Glomerular visceral epithelial cell (primary cell): ENCODE measurements at regions not wholly inside any gene's neighbourhood (a gene's known extent, or its start where the extent isn't known, plus 50 kb on each side); places are given as distances from the start of the nearest gene placed in this dataset.
"Not testable (repeated sequence)": the region's sequence is repeated elsewhere in the genome, so short reads cannot be mapped to it uniquely, and the experiment has no call there.

Experiments used
- DNase-seq: peaks from one replicate; pipeline ENCODE4 v3.0.0-alpha.2; 2016; ENCODE audit errors: extremely low spot score

DNA sequence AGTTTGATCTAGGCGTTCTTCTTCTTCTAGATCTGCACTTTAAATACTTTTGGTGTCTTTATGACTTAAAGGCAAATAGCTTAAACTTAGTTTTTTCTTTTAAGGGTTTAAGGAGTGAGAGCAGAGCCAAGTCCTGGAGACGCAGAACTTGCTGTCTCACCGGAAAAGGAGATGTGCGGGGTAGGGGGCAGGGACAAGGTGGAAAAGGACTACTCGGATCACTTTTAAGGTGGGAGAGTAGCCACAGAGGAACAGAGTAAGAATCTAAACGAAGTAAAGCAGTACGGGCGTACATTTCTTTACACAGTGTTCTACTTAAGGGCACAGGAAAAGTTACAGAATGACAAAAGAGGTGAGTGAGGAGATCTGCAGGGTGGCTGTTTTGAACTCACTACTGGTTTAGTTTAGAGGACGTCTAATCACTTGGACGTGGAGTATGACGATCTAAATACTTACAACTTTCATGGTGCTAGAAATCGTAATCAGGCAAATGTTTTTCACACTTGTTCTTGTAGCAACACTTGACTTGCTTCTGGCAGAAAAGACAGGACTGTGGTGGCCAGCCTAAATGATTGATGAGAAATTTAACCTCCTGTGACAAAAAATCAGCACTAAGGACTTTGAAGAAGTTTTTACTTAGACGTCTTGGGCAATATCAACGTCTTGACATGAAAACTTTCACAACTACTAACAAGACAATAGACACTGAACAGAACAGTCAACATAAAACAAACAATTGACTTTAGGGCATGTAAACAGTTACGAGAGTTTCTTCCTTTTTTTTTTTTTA, 127.0 kb downstream of the ART5 start:
- DNase-seq: not testable (repeated sequence)

DNA sequence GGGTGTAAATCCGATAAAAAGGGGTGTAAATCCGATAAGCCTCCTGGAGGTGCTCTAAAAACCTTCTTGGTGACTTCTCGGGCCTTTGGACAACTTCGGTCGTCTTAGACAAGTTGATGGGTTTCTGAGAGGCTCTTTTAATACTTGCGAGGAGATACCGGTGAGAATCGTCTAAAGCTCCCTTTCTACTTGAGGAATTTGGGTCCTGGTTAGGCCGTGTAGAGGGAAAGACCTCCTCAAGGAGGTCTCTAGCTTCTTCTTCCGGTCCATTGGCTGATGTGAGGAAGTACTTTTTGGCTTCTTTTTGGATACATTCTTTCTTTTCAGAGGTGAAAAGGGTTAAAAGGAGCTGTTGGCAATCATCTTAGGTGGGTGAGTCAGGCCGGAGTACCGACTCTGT, 128.5 kb downstream of the ART5 start:
- DNase-seq: not testable (repeated sequence)

DNA sequence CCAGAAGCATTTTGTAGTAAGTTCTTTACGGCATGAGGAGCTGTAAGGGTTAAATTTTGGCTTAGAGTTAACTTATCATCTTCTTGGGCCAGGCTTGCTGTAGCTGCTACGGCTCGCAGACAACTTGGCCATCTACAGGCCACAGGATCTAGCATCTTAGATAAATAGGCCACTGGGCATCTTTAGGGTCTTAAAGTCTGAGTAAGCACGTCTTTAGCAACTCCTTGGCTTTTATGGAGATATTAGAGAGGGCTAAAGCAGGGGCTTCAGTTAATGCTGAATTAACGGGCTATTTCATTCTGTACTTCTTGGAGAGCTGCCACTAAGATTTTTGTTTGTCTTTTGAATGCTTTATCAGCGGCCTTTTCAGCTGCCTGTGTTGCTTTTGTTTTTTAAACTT, 129.0 kb downstream of the ART5 start:
- not testable (repeated sequence) for DNase-seq

DNA sequence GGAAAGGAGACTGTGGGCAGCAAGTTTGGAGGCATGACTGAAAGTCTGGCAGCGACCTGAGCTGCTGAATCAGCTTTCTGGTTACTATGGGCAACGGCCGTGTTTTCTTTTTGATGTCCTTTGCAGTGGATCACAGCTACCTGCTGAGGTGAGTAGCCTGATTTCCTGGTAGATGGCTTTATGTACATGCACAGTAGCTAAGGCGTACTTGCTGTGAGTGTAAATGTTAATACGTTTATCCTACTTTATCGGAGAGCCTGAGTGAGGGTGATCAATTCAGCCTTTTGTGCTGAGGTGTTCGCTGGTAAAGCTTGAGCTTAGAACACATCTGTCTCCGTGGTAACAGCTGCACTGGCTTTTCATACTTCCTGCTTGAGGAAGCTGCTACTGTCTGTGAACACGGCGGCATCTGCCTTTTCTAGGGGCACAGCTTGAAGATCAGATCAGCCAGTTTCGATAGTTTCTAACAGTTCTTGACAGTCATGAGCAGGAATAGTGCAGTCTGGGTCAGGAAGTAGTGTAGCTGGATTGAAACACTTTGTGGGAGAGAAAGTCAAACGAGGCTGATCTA, 129.6 kb downstream of the ART5 start:
- peak; percentile 17 for DNase-seq

DNA sequence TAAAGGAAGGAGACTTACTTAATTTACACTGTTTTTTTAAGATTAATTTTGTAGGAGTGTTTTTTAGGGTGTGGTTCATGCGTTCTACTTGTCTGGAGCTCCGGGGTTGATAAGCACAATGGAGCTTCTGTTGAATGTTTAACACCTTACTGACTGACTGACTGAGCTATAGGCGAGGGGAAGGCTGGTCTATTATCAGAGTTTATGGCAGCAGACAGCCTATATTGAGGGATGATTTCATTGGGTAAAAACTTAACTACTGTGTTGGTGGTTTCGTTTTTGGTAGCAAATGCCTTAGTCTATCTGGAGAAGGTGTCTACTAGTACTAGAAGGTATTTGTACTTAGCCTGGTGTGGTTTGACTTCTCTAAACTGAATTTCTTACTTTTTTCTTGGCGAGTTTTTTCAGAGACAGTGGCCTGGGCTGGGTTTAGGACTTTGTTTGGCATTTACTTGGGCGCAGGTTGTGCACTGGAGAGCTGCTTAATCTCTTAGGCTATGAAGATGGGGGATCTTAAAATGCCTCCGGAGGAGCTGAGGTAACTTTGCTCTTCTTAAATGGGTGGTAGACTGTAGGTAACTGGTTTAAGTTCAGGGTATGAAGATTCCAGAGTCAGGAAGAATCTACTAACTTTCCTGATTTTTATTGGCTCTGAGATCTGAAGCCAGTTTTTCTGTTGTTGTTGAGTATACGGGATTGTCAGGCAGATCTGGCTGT, 130.2 kb downstream of the ART5 start:
- DNase-seq: peak; percentile 2

DNA sequence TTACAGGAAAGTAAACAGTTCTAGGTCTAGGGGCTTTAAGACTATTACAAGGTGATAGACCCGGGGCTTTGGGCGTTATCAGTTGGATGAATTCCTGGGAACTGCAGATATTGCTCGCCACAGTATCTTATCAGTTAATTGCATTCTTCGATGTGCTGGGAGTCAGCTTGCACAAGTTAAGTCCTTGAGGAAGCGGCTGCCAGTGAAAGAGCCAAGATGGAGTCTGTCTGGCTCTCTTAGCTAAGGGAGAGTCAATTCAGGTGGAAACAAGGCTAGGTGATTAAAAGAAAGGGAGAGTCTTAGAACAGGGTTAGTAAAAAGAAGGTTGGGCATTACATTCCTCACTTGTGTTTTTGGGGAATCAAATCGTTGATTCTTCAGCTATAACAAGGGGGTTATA, 130.6 kb upstream of the ZNF195 start:
- DNase-seq: not testable (repeated sequence)

DNA sequence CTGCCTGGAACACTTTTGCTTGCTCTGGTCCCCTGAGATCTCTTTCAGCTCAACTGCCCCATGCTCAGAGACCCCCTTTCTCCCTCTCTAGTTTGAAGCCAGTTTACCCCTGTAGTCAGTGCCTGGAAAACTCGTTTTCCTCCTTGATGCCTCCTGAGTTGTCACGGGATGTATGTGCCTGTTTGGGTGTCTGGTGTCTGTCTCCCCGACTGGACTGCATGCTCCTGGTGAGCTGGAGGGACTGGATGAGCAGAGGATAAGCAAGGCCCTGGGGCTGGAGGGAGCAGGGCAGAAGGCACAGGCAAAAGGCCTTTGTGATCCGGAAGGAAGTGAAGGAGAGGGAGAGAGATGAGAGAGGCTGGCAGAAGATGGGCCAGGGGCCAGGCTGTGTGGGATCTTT, 120.3 kb upstream of the ZNF195 start:
- DNase-seq: not testable (repeated sequence)

DNA sequence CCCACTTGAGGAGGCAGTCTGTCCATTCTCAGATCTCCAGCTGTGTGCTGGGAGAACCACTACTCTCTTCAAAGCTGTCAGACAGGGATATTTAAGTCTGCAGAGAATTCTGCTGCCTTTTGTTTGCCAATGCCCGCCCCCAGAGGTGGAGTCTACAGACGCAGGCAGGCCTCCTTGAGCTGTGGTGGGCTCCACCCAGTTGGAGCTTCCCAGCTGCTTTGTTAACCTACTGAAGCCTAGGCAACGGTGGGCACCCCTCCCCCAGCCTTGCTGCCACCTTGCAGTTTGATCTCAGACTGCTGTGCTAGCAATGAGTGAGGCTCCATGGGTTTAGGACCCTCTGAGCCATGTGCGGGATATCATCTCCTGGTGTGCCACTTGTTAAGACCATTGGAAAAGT, 119.4 kb upstream of the ZNF195 start:
- DNase-seq: not testable (repeated sequence)

DNA sequence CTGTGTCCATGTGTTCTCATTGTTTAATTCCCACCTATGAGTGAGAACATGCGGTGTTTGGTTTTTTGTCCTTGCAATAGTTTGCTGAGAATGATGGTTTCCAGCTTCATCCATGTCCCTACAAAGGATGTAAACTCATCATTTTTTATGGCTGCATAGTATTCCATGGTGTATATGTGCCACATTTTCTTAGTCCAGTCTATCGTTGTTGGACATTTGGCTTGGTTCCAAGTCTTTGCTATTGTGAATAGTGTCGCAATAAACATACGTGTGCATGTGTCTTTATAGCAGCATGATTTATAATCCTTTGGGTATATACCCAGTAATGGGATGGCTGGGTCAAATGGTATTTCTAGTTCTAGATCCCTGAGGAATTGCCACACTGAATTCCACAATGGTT, 114.2 kb upstream of the ZNF195 start:
- not testable (repeated sequence) for DNase-seq

DNA sequence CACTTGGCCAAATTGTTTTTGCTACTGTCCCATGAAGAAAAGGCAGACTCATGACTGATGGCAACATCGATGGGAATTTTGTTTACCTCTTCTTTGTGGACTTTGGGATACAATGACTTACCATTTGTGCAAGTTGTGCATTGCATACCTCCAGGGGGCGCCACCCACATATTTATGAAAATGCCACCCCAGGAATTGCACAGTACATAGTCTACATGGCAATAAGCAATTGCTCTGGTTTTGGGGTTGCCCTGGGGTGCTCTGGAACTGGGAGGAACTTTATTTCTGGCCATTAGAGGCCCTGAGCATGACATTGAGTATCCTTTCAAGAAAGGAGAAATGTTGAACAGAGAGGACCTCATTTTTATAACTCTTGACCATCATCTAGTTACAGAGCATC, 109.1 kb upstream of the ZNF195 start:
- not testable (repeated sequence) for DNase-seq

DNA sequence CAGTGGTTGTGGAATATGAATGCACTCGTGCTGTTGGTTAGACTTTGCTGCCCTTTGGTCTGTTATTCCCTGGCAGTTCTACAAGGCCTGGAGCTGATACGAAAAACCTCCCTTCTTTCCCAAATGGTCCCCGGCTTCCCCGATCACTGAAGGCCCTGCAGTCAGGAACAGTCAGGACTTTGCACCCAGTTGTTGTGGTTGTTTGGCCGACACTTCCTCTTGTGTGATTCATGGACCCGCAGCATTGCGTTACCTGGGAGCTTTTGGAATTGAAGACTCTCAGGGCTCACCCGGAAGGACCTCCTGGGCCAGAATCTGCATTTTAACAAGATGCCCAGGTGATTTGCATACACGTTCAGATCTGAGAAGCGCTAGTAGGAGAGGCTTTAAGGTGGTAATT, 106.8 kb upstream of the ZNF195 start:
- DNase-seq: not testable (repeated sequence)

DNA sequence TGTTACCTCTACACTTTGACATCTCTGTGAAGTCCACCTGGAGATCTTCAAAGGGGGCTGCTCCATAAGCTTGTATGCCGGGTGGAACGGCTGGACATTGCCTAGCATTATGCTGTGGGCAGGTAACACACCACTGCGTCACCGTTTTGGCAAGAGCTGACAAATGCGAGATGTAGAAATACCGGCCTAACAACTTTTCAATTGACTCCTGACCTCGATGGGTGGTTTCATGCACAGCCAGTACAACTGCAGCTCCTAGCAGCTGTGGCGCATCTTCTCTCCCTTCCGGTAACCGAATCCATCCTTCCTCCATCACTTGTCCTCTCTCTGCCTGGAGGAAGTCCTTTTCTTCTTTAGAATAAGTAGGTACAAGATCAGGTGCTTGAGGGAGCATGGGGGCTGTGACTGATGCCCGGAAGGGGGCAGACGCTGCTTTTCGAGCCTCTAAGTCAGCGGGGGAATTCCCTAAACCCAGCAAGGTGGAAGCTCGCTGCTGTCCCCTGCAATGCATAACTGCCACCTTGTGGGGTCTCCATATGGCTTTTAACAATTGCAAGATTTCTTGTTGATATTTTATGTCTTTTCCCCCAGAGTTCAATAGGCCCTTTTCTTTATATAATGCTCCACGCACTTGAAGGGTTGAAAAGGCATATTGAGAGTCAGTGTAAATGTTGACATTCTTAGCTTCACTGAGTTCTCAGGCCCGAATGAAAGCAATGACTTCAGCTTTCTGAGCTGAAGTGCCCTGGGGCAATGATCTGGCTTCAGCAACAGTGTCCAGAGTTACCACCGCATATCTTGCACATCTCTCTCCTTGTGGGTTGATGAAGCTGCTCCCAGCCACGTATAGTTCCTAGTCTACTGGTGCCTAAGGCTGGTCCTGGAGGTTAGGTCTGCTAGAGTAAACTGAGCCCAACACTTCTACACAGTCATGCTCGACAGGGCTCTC, 98.3 kb upstream of the ZNF195 start:
- not testable (repeated sequence) for DNase-seq

DNA sequence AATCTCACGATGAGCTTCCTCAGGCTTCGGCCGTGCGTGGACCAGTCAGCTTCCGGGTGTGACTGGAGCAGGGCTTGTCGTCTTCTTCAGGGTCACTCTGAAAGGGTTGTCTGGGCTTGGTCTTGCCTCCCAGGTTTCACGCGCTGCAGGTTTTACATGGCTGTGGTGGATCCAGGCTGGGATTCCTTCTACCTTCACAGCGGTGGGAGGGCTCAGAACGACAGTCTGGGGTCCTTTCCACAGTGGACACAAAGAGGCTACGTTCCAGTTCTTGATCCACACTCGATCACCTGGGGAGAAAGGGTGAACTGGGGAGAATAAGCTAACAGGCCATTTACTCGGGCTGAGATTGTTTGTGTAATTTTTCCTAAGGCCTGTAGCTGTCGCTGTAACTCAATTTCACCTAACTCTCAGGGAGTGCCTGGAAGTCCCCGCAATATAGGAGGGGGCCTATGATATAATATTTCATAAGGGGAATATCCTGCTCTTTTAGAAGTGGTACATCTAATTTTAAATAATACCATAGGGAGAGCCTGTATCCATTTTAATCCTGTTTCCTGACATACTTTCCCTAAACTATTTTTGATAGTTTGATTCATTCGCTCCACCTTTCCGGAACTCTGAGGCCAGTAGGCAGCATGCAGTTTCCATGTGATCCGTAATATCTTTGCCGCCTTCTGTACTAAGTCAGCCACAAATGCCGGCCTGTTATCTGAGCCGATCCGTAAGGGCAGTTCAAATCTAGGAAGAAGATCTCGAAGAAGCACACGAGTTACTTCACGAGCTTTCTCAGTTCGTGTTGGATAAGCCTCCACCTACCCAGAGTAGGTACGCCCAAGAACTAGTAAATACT, 97.4 kb upstream of the ZNF195 start:
- not testable (repeated sequence) for DNase-seq

DNA sequence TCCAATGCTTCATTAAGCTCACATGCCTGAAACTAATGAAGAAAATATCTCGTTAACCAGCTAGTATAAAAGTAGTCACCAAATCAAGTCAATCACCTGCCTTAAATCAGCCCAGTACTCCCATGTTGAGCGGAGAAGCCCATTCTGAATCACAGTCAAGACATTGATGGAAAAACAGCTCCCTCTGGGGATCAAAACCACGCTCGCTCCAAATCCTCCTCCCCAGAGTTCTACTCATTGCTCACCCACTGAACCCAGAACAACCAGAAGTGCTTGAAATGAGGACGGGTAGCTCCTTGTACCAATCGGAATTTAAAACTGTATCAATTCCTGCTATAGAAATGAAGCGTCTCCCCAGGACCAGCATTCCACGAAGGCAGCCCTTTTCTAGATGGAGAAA, 90.0 kb upstream of the ZNF195 start:
- not testable (repeated sequence) for DNase-seq

DNA sequence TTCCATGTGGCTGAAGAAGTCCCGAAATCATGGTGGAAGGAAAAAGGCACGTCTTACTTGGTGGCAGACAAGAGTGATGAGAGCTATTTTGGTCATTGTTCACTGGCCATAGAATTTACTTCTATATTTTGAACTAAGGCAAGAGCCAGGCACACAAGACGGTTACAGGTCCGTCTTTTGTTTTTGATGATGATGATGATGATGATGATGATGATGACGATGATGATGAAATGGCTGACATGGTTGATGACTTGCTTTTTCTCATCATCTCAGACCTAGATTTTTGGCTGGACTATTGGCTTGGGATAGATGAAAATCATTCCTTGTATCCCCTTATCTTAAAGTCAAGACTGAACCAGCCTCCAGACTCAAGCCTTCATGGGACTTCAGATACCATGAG, 88.7 kb upstream of the ZNF195 start:
- DNase-seq: not testable (repeated sequence)

DNA sequence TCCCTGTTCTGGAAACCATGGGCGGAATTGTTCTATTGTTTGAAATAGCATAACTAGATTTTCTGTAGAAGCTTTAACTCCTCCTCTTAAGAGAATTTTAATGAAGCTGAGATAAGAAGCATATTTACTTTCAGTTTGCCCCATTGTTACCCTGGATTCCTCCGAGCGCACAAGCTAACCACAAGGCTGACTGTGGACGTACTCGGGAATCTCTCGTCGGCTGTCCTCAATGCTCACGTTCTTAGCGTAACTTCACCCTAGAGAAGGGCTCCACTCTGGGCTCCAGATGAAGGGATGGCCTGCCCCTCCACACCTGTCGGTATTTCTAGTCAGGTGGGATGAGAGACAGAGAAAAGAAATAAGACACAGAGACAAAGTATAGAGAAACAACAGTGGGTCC, 76.7 kb upstream of the ZNF195 start:
- not testable (repeated sequence) for DNase-seq

DNA sequence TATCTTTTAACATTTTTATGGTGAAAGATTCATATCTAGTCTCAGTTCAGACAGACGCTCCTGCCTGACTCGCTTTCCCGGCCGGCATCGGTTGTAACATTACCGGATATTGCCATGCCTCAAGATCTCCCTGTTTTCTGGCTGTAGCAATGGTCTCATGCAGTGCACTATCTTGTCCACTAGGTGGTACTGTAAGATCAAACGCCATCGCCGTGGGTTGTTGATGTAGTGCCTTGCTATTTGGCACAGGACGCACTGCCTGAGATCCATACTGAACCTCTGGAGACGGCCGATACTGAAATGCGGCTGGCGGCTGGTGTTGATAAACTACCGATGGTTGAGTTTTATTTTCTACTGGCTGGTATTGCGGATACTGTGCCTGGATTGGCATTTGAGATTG, 75.9 kb upstream of the ZNF195 start:
- peak; percentile 25 for DNase-seq

DNA sequence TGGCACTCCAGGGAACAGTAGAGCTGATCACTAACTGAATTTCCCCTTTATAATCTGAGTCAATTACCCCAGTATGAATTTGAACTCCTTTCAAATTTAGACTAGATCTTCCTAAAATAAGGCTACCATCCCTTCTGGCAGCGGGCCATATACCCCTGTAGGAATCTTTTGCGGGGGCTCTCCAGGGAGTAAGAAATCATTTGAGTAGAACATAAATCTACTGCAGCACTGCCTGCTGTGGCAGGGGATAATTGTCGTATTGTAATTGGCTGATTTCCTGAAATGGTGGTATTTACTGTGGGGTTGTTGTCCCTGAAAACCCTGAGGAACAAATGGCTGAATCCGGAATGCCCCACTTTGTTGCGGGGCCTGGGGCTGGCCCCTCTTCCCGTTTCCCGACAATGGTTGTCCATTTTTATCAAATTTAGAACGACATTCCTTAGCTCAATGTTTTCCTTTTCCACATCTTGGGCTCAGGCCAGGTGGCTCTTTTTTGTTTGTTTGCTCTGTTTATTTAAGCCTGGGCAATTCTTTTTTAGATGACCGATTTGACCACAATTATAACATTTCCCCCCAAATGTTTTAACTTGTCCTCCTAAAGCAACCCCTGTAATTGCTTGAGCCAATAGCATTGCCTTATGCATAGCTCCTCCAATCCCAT, 74.8 kb upstream of the ZNF195 start:
- DNase-seq: not testable (repeated sequence)

DNA sequence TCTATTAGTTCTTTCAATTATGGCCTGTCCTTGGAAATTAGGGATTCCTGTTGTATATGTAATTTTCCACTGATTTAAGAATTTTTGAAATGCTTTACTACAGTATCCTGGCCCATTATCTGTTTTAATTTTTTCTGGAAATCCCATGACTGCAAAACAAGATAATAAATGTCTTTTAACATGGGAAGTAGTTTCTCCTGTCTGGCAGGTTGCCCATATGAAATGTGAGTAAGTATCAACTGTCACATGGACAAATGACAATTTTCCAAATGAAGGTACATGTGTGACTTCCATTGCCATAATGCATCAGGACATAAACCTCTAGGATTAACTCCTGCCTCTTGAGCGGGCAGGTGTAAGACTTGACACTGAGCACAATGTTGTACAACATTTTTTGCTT, 71.9 kb upstream of the ZNF195 start:
- DNase-seq: not testable (repeated sequence)

DNA sequence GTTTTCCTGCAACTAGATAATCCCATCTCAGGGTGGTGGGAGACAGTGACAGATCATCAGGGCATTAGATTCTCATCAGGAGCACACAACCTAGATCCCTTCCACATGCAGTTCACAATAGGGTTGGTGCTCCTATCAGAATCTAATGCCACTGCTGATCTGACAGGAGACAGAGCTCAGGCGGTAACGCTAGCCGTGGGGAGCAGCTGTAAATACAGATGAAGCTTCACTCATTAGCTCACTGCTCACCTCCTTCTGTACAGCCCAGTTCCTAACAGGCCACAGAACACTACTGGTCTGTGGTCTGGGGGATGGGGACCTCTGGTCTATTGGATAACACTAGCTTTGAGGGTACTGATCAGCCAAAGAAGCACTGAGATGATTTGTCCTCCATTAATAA, 66.6 kb upstream of the ZNF195 start:
- DNase-seq: not testable (repeated sequence)
